ENCODE measurements at regions not wholly inside any gene's neighbourhood (a gene's known extent, or its start where the extent isn't known, plus 50 kb on each side); places are given as distances from the start of the nearest gene placed in this dataset.

DNA sequence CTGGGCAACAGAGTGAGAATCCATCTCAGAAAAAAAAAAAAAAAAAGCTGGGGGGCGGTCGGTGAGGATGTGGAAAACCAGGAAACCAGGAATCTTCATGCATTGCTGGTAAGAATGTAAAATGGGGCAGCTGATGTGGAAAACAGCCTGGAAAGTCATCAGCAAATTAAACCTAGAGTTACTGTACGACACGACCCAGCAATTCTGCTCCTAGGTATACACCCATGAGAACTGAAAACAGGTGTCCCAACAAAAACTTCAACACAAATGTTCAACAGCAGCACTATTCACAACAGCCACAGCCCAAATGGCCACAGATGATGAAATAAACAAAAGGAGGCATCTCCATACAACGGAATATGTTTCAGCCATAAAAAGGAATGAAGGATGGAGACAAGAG, 97.3 kb downstream of the NCOR2 start:
- TF ChIP-seq CTCF (IDR thresholded peaks at IDR 0.05), result no peak
- TF ChIP-seq, protein P1, sequence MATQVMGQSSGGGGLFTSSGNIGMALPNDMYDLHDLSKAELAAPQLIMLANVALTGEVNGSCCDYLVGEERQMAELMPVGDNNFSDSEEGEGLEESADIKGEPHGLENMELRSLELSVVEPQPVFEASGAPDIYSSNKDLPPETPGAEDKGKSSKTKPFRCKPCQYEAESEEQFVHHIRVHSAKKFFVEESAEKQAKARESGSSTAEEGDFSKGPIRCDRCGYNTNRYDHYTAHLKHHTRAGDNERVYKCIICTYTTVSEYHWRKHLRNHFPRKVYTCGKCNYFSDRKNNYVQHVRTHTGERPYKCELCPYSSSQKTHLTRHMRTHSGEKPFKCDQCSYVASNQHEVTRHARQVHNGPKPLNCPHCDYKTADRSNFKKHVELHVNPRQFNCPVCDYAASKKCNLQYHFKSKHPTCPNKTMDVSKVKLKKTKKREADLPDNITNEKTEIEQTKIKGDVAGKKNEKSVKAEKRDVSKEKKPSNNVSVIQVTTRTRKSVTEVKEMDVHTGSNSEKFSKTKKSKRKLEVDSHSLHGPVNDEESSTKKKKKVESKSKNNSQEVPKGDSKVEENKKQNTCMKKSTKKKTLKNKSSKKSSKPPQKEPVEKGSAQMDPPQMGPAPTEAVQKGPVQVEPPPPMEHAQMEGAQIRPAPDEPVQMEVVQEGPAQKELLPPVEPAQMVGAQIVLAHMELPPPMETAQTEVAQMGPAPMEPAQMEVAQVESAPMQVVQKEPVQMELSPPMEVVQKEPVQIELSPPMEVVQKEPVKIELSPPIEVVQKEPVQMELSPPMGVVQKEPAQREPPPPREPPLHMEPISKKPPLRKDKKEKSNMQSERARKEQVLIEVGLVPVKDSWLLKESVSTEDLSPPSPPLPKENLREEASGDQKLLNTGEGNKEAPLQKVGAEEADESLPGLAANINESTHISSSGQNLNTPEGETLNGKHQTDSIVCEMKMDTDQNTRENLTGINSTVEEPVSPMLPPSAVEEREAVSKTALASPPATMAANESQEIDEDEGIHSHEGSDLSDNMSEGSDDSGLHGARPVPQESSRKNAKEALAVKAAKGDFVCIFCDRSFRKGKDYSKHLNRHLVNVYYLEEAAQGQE (IDR thresholded peaks at IDR 0.05; ENCODE audit: insufficient read depth in 1 of 2, low read depth in 2 of 2, low read length in 1 of 2), result no peak
- TF ChIP-seq POLR2AphosphoS5 (IDR thresholded peaks at IDR 0.05; ENCODE audit: low read depth, low read length), result no peak
- TF ChIP-seq SIN3A (IDR thresholded peaks at IDR 0.05; ENCODE audit: borderline replicate concordance, insufficient read depth, low read depth, low read length), result no peak
- no peak for TF ChIP-seq TCF7L2 (IDR thresholded peaks at IDR 0.05; ENCODE audit: low read depth, low read length)

Measured in Panc1 (cell line).